SK-N-SH (cell line): ENCODE measurements at regions not wholly inside any gene's neighbourhood (a gene's known extent, or its start where the extent isn't known, plus 50 kb on each side); places are given as distances from the start of the nearest gene placed in this dataset.

Experiments used
- CTCF ChIP-seq: fragments of 200-600 bp; sonication (generic); IDR thresholded peaks from 2 replicates; pipeline ENCODE4 v1.6.1; 2017; ENCODE audit warnings: antibody characterized with exemption, mild to moderate bottlenecking, moderate library complexity
- EP300 ChIP-seq, 2 experiments: IDR thresholded peaks; 2 replicates each; pipeline versions ENCODE4 v1.4.0 to v1.6.1; 2012; ENCODE audit warnings: borderline replicate concordance in 1 of 2, low read depth in 1 of 2, low read length in 1 of 2
- FOXJ3 ChIP-seq: sonication (generic); formaldehyde crosslinking; IDR thresholded peaks from 2 replicates; pipeline ENCODE4 v1.5.1; 2020; ENCODE audit warnings: mild to moderate bottlenecking, missing genetic modification reagents
- MAX ChIP-seq: IDR thresholded peaks from 2 replicates; pipeline ENCODE4 v1.4.0; 2012; ENCODE audit warnings: low read depth
- MEF2A ChIP-seq: IDR thresholded peaks from 2 replicates; pipeline ENCODE4 v1.4.0; 2012; ENCODE audit warnings: low read depth, borderline replicate concordance
- PBX3 ChIP-seq: IDR thresholded peaks from 2 replicates; pipeline ENCODE4; 2012
- POLR2AphosphoS5 ChIP-seq: IDR thresholded peaks from 2 replicates; pipeline ENCODE4 v1.6.1; 2012; ENCODE audit warnings: low read depth, low read length
- RCOR1 ChIP-seq: fragments of 150-350 bp; IDR thresholded peaks from 2 replicates; pipeline ENCODE4 v1.6.1; 2017; ENCODE audit warnings: antibody characterized with exemption, low read length
- REST ChIP-seq: IDR thresholded peaks from 2 replicates; pipeline ENCODE4 v1.6.1; 2012; ENCODE audit warnings: mild to moderate bottlenecking, low read depth, low read length, moderate library complexity
- SMC3 ChIP-seq: IDR thresholded peaks from 2 replicates; pipeline ENCODE4 v1.6.1; 2012; ENCODE audit warnings: low read depth, low read length, improper control_type of control experiment
- TCF12 ChIP-seq: IDR thresholded peaks from 2 replicates; pipeline ENCODE4 v1.4.0; 2012

- TF ChIP-seq CTCF (no peak), MEF2A (no peak), SMC3 (no peak), PBX3 (no peak), RCOR1 (no peak), MAX (no peak), EP300 (IDR thresholded peaks at IDR 0.05; ENCODE audit: borderline replicate concordance in 1 of 2, low read depth in 1 of 2, low read length in 1 of 2) (no peak; a peak in 1 of 4 replicates), FOXJ3 (no peak), POLR2AphosphoS5 (no peak), TCF12 (no peak), REST (no peak)
Observed at GRCh38 chr7:81859433-81859832, 89.6 kb upstream of the HGF start.
